Limb (tissue), 2 donors: ENCODE measurements at regions not wholly inside any gene's neighbourhood (a gene's known extent, or its start where the extent isn't known, plus 50 kb on each side); places are given as distances from the start of the nearest gene placed in this dataset.
"Not testable (repeated sequence)": the region's sequence is repeated elsewhere in the genome, so short reads cannot be mapped to it uniquely, and the experiment has no call there.

Source experiments
- DNase-seq, 2 donors: peaks; one replicate each; pipeline ENCODE4 v3.0.0-alpha.2; 2016; ENCODE audit errors: extremely low spot score in 2 of 2

- no peak for DNase-seq
These were observed 101.2 kb upstream of the SEC11C start for GRCh38 chr18:59038295-59039039.

GRCh38 chr18:59039040-59039320 lies 100.7 kb upstream of the SEC11C start:
- DNase-seq: not testable (repeated sequence)

GRCh38 chr18:59039449-59039848 lies 100.2 kb upstream of the SEC11C start:
- no peak for DNase-seq

GRCh38 chr18:59040770-59041148 lies 98.9 kb upstream of the SEC11C start:
- DNase-seq: no peak

- DNase-seq: no peak
These were observed 98.4 kb upstream of the SEC11C start for GRCh38 chr18:59041296-59041695.

- peak in 1 of 2 donors; percentile 52 for DNase-seq
These were observed 97.6 kb upstream of the SEC11C start for GRCh38 chr18:59041819-59042815.

- DNase-seq: no peak
These were observed 94.8 kb upstream of the SEC11C start for GRCh38 chr18:59044855-59045254.

GRCh38 chr18:59047321-59048047 lies 92.2 kb upstream of the SEC11C start:
- DNase-seq: no peak

- DNase-seq: no peak
These were observed 91.7 kb upstream of the SEC11C start for GRCh38 chr18:59048048-59048363.

- no peak for DNase-seq
These were observed 91.3 kb upstream of the SEC11C start for GRCh38 chr18:59048378-59048777.

GRCh38 chr18:59049721-59050660 lies 89.7 kb upstream of the SEC11C start:
- peak in 1 of 2 donors; percentile 57 for DNase-seq

GRCh38 chr18:59050661-59051057 lies 89.0 kb upstream of the SEC11C start:
- DNase-seq: no peak

GRCh38 chr18:59051470-59052165 lies 88.1 kb upstream of the SEC11C start:
- peak in 1 of 2 donors; percentile 45 for DNase-seq

GRCh38 chr18:59052965-59053820 lies 86.5 kb upstream of the SEC11C start:
- peak in 1 of 2 donors; percentile 50 for DNase-seq

GRCh38 chr18:59054496-59055287 lies 85.0 kb upstream of the SEC11C start:
- peak in 1 of 2 donors; percentile 22 for DNase-seq

- DNase-seq: no peak
These were observed 84.2 kb upstream of the SEC11C start for GRCh38 chr18:59055345-59056032.

- peak; percentile 28 to 82 for DNase-seq
These were observed 82.8 kb upstream of the SEC11C start for GRCh38 chr18:59056706-59057492.
